RCC 7860 (cell line): ENCODE measurements at regions not wholly inside any gene's neighbourhood (a gene's known extent, or its start where the extent isn't known, plus 50 kb on each side); places are given as distances from the start of the nearest gene placed in this dataset.
"Not testable (repeated sequence)": the region's sequence is repeated elsewhere in the genome, so short reads cannot be mapped to it uniquely, and the experiment has no call there.

Experiments used
- DNase-seq: peaks from one replicate; pipeline ENCODE4 v3.0.0-alpha.2; 2015; ENCODE audit warnings: low spot score
- FAIRE-seq: peaks from 2 replicates; lab custom pipeline; 2012; peaks lifted over from hg19 to GRCh38; lab: Jason Lieb, UNC

DNA sequence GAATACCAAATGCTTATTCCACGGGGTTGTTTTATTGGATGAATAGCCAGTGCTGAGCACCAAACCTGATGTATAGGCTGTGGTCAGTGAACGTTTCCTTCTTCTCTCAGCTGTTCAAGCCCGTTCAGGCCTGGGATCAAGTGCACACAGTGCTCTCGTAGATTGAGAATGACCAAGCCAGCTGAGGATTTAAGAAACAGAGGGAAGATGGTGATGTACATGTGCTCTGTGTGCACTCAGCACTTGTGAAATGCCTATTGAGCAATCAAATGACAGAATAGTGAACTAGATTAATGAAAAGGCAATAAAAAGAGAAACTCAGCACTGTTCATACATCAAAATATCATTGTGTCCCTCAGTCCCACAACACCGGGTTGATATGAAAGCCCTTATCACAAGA lies 302.5 kb downstream of the BMPER start:
- FAIRE-seq (no peak), DNase-seq (no peak)

DNA sequence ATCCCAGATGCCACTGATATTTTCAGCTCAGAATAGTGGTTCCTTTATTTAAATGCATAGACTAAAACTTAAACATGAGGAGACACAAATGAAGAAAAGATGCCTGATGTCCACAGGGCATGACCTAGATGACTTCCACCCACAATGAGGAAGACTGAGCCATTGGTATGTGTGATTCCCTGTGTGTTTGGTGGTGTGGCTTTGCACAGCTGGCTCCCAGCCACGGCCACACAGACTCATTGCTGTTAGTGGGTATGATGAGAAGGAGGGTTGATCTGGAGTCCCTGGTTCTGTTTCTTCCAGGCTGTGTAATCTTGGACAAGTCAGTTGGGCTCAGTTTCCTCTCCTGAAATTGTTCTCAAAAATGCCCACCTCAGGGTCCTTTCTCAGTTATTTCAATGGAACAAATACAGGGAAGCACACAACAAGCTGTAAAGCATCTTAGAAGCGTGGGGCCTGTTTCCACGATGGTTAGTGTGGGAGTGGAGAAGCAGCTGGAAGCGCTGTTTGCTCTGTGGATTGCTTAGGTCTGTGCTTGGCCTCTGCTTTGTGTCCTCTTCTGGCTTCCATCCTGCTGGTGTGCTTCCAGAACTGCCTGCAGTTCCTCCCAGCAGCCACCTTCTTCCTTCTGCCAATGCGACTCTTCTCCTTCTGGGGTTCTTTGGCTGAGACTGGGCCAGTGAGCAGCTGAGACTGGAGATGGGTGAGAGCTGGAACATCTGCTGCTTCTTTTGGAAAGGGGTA lies 303.7 kb downstream of the BMPER start:
- no peak for DNase-seq
- FAIRE-seq = no peak

DNA sequence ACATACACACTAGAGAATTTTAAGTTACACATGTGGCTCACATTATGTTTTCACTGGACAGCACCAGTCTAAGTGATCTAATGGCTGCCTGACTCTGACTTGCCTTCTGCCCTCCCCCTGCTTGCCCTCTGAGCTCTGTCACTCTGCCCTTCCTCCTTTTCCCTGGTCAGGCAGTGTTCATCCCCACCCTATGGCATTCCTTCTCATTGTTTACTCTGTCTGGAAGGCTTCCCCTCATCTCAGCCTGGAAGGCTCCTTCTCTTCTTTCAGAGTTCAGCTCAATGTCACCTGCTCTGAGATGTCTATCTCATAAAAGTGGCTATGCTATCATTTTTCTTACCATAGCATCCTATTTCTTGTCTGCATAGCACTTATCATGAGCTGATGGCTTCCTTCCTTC lies 305.7 kb downstream of the BMPER start:
- DNase-seq = no peak
- no peak for FAIRE-seq

DNA sequence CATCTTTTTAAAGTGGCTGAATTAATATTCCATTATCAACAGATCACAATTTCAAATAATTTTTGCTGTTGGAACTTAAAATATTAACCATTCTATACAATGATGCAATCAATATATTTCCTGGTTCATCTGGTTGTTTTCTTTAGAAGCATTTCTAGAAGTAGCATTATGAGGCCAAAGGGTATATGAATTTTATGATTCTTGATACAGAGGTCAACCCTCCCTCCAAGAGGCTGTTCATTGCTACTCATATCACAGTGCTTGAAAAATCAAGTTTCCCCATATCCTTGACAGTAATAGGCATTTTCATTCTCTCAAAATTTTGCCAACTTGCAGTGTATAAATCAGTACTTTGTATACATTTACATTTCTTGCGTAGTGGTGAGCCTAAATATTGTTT lies 312.6 kb downstream of the BMPER start:
- DNase-seq (no peak), FAIRE-seq (no peak)

DNA sequence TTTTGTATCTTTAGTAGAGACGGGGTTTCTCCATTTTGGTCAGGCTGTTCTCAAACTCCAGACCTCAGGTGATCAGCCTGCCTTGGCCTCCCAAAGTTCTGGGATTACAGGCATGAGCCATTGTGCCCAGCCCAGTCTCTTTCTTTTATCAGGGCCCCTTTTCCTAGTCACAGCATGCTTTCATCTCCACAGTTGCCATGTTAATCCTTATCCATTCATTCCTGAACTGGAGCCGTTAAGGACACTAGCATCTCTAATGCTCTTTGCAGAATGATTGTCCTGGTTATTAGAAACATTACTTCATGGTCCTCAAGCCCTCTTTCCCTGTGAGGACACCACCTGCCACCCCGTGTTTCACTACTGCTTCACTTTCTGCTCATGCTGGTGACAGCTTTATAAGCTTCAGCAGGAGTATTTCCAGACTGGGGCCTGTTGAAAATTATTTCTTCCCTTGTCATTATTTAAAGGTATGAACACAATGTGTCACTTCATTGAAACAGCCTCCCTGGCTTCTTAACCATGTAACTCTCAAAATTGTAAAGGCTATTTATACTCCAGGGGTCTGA lies 313.9 kb downstream of the BMPER start:
- no peak for FAIRE-seq
- no peak for DNase-seq

DNA sequence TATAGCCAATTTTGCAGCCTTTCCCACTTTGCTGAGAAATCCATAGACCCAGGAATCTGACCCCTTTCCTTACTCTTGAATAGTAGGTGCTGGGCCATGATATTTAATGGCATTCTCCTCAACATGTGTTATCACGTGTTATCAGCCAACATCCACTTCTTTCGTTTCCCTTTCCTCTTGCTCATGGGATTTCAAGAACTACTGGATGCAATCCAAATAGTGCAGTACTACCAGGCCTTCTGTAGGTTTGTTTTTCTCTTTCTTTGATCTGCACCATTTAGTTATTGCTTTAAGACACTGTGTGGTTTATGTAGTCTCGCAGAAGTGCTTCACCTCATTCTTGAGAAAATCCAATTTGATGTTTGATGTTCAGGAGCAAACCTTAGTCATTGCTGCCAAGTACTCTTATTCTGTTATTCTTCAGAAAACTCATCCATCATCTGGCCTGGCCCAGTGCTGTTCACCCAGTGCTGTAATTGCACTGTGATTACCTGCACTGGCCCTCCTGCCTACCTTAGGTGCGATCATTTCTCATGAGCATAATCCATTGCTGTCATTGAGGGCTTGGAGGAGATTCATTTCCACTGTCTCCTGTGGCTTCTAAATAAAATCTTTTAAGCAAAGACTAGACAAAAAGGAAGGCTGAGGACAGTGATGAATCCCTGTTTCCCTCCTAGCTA lies 315.3 kb downstream of the BMPER start:
- DNase-seq (no peak), FAIRE-seq (no peak)

DNA sequence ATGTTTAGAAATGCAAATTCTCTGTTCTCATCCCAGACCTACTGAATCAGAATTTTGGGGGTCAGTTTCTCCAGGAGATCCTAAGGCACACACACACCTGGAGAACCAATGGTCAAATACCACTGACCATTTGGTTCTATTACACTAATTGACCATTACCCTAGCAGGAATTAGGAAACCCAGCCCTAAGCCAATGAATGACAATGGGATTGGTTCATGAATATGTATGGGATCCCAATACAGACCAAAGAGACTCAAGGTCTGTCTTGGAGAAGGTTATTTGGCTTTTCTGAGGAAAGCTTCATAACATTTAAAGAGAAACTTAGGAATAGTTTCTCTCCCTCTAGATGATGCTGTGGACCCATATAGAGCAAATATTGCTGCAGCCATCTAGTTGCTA lies 317.0 kb downstream of the BMPER start:
- no peak for FAIRE-seq
- no peak for DNase-seq

DNA sequence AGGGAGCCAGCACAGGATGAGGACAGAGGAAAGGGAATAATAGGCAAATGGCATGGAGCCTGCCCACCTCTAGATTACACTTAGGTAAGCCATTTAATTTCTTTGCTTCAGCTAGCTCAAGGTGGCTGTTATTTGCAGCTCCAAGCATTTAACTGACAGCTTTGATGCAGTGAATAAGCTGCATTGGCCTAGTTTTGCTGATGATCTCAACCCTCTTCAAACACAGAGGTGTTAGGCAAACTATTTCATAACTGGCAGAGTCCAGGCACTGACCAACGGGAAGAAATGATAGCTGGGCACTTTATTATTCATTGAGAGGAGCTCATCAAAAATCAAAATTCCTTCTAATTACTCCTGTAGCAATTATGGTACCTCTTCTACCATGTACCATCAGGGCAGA lies 317.4 kb downstream of the BMPER start:
- no peak for DNase-seq
- FAIRE-seq = no peak

DNA sequence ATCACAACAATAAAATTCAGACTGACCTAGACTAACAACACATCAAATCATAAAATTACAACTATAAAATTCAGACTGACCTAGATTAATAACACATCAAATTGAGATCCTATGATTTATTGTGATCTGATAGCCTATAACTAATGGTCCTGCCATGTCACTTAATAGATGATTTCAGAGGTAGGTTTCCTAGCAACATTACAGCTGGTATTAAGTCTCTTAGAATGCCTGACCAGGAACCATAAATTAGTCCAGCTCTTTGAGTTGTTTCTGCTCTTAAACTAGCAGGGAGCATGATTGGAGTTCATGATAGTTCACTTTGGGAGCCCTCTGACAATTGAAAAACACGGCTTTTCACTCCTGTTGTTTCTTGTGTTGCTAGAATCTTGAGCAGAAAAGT lies 318.9 kb downstream of the BMPER start:
- no peak for FAIRE-seq
- DNase-seq = no peak

DNA sequence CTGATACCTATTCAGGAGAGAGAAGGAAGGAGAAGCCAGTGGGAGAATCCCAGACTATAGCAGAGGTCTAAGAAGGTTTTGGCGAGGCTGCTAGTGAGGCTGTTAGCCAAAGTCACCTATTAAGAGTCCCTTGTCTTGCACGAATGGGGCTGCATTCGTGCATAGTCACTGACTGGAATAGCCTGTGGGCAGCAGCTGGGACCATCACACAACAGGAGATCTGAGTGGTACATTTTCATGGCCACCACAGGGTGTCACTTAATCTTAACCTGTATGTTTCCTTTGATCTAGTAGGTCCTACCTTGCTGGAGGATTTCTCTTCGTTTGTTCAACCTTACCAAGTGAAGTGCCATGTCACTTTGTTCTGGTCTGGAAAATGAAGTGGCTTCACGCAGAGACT lies 319.9 kb downstream of the BMPER start:
- DNase-seq (no peak), FAIRE-seq (no peak)

DNA sequence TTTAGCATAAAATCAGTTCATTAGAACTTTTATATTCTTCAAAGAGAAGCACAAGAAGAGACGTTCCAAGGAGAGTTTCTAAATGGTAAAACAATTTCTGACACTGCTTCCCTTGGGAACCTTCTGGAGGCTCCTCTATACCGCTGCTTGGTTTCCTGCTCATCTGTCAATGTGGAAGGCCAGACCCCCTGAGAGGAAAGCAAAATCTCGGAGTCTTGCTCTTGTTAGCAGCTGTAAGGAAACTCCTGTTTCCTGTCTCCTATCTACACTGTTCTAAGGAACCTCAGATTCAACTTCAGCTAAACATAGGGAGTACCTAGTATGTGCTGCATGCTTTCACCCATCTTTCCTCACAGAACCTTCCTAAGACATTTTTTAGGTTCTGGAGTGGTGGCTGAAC lies 322.2 kb downstream of the BMPER start:
- FAIRE-seq = no peak
- no peak for DNase-seq

DNA sequence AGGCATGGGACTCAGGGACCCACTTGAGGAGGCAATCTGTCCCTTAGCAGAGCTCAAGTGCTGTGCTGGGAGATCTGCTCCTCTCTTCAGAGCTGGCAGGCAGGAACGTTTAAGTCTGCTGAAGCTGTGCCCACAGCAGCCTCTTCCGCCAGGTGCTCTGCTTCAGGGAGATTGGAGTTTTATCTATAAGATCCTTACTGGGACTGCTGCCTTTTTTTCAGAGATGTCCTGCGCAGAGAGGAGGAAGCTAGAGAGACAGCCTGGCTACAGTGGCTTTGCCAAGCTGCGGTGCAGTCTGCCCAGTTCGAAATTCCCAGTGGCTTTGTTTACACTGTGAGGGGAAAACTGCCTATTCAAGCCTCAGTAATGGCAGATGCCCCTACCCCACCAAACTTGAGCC lies 329.8 kb downstream of the BMPER start:
- FAIRE-seq = not testable (repeated sequence)

DNA sequence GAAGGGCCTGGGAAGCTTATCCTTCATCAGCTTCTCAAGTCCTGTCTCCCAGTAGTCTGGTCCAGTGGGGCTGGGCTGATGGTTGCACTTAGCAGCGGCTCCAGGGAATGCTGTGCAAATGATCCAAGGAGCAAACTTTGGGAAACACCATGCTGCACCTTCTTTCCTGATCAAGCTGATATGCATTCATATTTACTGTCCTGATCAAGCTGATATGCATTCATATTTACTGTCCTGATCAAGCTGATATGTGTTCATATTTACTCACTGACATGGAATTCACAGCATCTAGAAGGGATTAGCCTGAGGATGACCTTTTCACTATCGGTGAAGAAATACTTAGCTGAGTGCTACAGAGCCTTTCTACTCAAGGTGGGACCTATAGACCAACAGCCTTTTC lies 330.7 kb downstream of the BMPER start:
- DNase-seq (no peak), FAIRE-seq (no peak)

More for the DNA sequence above, 329.8 kb downstream of the BMPER start:
- DNase-seq = not testable (repeated sequence)

DNA sequence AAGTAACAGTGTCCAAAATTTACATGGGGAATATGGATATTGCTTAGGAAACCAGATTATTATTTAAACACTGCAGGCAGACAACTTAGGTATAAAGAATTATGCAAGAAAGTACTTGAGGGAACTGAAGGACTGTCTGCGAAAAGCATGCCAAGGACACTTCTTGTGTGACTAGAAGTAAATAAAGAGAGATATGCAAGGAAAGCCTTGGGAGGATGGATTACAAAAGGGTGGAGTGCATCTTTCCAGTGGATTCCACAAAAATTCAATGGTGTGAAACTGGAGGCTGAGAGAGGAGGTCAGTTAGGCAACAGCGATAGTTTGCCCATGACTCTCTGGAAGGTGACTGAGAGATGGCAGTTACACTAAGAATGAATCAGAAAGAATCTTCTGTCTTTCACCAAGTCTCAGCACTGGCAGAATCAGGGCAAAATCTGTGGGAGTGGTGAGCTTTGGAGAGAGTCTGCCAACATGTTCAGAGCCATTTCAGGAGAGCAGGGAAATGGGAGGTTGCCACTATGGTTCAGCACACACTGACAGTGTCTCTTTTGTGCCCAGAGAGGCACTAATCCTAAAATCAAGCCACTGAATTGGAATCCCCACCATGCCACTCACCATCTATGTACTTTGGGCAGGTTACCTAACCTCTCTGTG lies 331.6 kb downstream of the BMPER start:
- FAIRE-seq = no peak
- DNase-seq = no peak

DNA sequence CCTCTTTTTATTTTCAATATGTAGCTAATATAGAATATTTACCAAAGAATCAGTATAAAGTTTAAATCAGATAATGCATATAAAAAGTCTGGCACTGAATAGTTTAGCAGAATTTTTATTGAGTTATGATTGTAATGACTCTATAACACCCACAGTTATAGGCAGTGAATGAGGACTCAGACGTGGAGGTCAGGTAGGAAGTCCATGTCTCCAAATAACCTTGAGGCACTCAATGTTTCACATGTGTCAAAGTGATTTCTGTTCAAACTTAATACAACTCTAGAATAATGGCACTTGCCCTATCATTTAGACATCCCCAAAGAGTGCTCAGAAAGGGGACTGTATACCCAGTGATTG lies 332.1 kb downstream of the BMPER start:
- no peak for DNase-seq
- FAIRE-seq = no peak

DNA sequence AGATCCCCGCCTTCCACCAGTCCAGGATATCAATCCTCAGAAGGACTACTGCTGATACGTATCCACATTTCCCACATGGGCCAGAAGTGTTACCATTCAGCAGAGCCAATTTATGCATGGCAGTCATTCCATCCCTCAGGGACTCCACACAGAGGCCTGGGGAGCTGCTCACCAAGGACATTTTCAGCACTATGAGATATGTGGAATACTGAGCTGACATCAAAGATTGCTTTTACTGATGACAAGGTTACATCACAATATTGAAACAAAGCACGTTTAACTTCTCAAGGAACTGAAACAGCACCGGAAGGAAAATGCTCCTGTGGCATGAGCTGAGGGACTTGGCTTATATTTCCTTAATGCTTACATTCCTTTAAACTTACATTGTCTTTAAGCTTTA lies 335.1 kb downstream of the BMPER start:
- DNase-seq (no peak), FAIRE-seq (no peak)

DNA sequence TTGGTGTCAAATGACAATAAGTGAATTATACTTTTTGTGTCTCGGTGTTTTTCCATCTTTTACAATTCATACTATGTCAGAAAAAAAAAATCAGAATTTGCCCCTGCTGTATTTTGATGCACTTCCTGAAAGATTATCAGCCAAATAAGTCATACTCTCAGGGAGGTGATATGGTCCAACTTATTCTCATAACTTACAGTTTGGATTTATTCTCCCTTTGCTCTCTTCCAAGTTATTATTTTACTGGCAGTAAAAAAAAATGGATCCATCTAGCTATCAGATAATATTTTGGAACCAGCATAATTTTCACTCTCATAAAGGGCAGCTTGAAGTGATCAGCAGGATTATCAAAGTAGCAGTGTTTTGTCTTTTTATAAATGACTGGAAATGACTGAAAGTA lies 337.1 kb downstream of the BMPER start:
- DNase-seq (no peak), FAIRE-seq (no peak)

DNA sequence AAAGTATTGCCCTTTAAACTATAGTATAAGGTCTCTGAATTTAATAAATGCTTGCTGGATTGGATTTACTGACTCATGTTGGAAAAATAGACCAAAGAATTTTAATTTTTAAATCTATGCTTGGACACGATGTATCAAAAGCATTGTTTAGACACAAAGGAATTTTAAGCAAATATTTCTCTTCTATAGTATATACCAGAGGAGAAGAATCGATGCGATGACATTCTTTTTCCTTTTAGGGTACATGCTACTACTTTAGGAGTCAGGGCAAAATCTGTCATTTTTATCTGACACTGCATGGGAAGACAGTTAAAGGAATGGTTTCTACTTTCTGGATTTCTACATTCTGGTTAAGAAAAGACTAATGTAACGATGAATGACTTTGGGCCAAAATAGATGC lies 339.9 kb downstream of the BMPER start:
- FAIRE-seq (no peak), DNase-seq (no peak)

DNA sequence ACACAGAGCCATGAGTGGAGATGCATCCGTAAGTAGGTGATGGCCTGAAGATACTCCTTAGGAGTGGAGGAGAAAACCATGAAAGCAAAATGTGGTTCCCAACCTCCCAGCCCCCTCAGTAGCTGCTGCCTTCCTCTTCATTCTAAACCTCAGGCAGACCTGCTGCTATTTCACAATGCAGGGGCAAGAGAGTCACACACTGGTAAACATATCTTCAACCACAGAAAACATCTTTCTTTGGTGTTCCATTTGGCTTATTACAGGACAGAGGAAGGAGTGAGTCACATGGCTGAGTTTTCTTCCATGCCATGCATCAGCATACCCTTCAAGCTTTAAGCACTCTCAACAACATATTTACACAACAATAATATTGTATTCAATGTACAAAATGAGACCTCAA lies 342.1 kb downstream of the BMPER start:
- FAIRE-seq (no peak), DNase-seq (peak; percentile 23)

DNA sequence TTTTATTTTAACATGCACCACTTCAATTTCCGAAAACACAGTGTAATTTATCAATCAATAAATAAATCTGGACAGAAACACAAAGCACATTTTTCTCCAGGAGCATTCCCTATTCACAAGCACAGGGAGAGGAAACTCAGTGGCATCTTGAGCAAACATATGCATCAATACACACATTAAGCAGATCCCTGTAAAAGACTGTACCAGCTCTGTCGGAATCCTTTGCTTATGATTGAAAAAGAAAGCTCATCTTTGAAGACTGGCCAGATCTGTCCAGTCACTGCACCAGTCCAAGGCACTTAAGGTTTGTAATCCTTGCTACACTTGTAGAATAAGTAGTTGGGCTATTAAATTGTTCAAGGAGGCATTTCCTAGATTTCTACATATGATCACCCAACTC lies 343.9 kb downstream of the BMPER start:
- no peak for DNase-seq
- no peak for FAIRE-seq

DNA sequence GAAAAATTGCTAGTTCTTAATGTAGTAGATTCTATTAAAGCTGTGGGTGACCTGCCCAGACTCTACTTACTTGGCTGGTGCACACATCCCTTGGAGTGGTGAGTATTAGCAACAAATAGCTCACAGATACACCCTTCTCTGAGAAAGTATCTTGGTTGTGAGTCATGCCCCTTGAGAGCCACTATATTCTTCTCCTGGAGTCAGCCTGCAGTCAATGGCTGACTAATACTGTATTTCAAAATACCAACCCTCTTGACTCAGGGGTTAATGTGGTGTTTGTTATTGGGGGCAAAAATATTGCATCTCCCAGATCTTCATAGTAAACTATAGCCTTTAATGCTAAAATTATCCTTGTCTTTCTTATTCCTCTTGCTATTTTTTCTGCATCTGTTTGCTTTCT lies 354.9 kb downstream of the BMPER start:
- DNase-seq = peak; percentile 88
- peak; percentile 85 for FAIRE-seq

DNA sequence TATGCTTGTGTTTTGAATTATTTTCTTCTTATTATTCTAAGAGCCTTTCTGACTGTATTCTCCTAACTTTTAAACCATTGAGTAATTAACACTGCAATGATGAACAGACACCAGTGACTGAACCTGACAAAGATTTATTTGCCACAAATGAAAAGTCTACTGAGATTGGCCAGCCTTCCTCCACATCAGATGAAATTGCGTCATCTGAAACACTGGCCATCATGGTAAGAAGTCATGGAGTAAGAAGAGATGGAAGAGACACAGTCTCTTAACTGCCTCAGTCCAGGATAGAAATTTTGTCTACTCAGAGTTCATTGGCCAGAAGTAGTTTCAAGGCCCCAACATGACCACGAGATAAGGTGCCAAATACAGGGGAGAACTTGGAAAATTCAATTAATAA lies 357.8 kb downstream of the BMPER start:
- FAIRE-seq (no peak), DNase-seq (no peak)
